IMR-90 (cell line): ENCODE measurements at regions not wholly inside any gene's neighbourhood (a gene's known extent, or its start where the extent isn't known, plus 50 kb on each side); places are given as distances from the start of the nearest gene placed in this dataset.

ENCODE experiments used
- ATAC-seq: fragments of 200-7000 bp; cut with Tn5 transposase; 2 replicates; pipeline ENCODE4 v1.9.1; 2020; ENCODE audit warnings: low read depth, mild to moderate bottlenecking, moderate library complexity
- BruUV-seq: library from RNA; stranded (reverse); fragments of 400-500 nt; replicated peaks from 2 replicates; lab custom pipeline; 2021; lab: Mats Ljungman, UMichigan
- CTCF ChIA-PET: fragments of 300-600 bp; formaldehyde crosslinking; extraction: SDS; loops from one replicate; lab custom pipeline; 2021; ENCODE audit warnings: antibody characterized with exemption; lab: Yijun Ruan, JAX
- POLR2A ChIA-PET: fragments of 300-600 bp; sonication (Branson Sonifier 250); formaldehyde crosslinking; loops from one replicate; lab custom pipeline; 2022; ENCODE audit warnings: antibody characterized with exemption; ENCODE audit not compliant: unreplicated experiment; lab: Charles Lee
- DNase-seq: peaks from one replicate; pipeline ENCODE4 v3.0.0; 2013
- H2AFZ ChIP-seq: replicated peaks from 2 replicates; pipeline ENCODE3; 2013; ENCODE audit warnings: low read length, mild to moderate bottlenecking; ENCODE audit not compliant: poor library complexity
- H2AK5ac ChIP-seq: 2 replicates; pipeline ENCODE4 v1.6.1; 2013; ENCODE audit warnings: low read depth, low read length, inconsistent platforms
- H2AK9ac ChIP-seq: replicated peaks from 2 replicates; pipeline ENCODE3; 2013; ENCODE audit warnings: mild to moderate bottlenecking, low read depth, low read length, moderate library complexity; ENCODE audit not compliant: poor library complexity
- H2BK120ac ChIP-seq: 2 replicates; pipeline ENCODE4 v1.6.1; 2013; ENCODE audit warnings: low read depth, low read length, inconsistent platforms
- H2BK15ac ChIP-seq: 3 replicates; pipeline ENCODE4 v1.6.1; 2013; ENCODE audit warnings: low read depth, low read length, inconsistent platforms
- H2BK20ac ChIP-seq: 2 replicates; pipeline ENCODE4 v1.6.1; 2013; ENCODE audit warnings: low read depth, mild to moderate bottlenecking, inconsistent platforms, low read length, moderate library complexity
- H2BK5ac ChIP-seq: 2 replicates; pipeline ENCODE4 v1.6.1; 2013; ENCODE audit warnings: mild to moderate bottlenecking, low read depth, low read length, inconsistent platforms; ENCODE audit not compliant: poor library complexity, severe bottlenecking
- H3K14ac ChIP-seq: replicated peaks from 2 replicates; pipeline ENCODE4 v1.6.1; 2013; ENCODE audit warnings: low read depth, low read length, inconsistent platforms
- H3K18ac ChIP-seq: 2 replicates; pipeline ENCODE4 v1.6.1; 2013; ENCODE audit warnings: low read depth, low read length, control low read depth
- H3K23ac ChIP-seq: 2 replicates; pipeline ENCODE4 v1.6.1; 2013; ENCODE audit warnings: low read depth, low read length, inconsistent platforms
- H3K27ac ChIP-seq: 2 replicates; pipeline ENCODE4 v1.5.1; 2013; ENCODE audit warnings: mild to moderate bottlenecking, control low read depth, low read length; ENCODE audit not compliant: insufficient read depth
- H3K27me3 ChIP-seq: 2 replicates; pipeline ENCODE4 v1.6.1; 2013; ENCODE audit warnings: low read length; ENCODE audit not compliant: control insufficient read depth, insufficient read depth
- H3K36me3 ChIP-seq: 2 replicates; pipeline ENCODE4 v1.6.1; 2013; ENCODE audit warnings: low read length, mixed read lengths; ENCODE audit not compliant: control insufficient read depth, insufficient read depth
- H3K4ac ChIP-seq: 2 replicates; pipeline ENCODE4 v1.6.1; 2013; ENCODE audit warnings: low read depth, low read length, inconsistent platforms
- H3K4me1 ChIP-seq: 2 replicates; pipeline ENCODE4 v1.6.1; 2013; ENCODE audit warnings: low read length, mixed read lengths; ENCODE audit not compliant: control insufficient read depth, insufficient read depth
- H3K4me2 ChIP-seq: 2 replicates; pipeline ENCODE4 v1.6.1; 2013; ENCODE audit warnings: low read depth, mild to moderate bottlenecking, control low read depth, low read length, moderate library complexity
- H3K4me3 ChIP-seq: 2 replicates; pipeline ENCODE4 v1.5.1; 2013; ENCODE audit warnings: low read depth, mild to moderate bottlenecking, control low read depth, low read length, moderate library complexity; ENCODE audit not compliant: insufficient read depth
- H3K56ac ChIP-seq: 2 replicates; pipeline ENCODE4 v1.6.1; 2013; ENCODE audit warnings: low read length, inconsistent platforms; ENCODE audit not compliant: insufficient read depth; ENCODE audit errors: extremely low read depth
- H3K79me1 ChIP-seq, 2 experiments: 2 replicates each; pipeline ENCODE4 v1.6.1; 2013; ENCODE audit warnings: low read length in 2 of 2, inconsistent platforms in 1 of 2, low read depth in 1 of 2
- H3K9ac ChIP-seq: 2 replicates; pipeline ENCODE4 v1.6.1; 2013; ENCODE audit warnings: low read depth, low read length, control low read depth
- H3K9me1 ChIP-seq: 2 replicates; pipeline ENCODE4 v1.6.1; 2013; ENCODE audit warnings: low read length, inconsistent platforms; ENCODE audit not compliant: insufficient read depth
- H3K9me3 ChIP-seq: 2 replicates; pipeline ENCODE4 v1.6.1; 2013; ENCODE audit warnings: low read length; ENCODE audit not compliant: control insufficient read depth, insufficient read depth
- H4K20me1 ChIP-seq: 2 replicates; pipeline ENCODE4 v1.6.1; 2013; ENCODE audit warnings: low read length, inconsistent platforms; ENCODE audit not compliant: insufficient read depth
- H4K5ac ChIP-seq: 2 replicates; pipeline ENCODE4 v1.6.1; 2013; ENCODE audit warnings: mild to moderate bottlenecking, low read depth, low read length, control low read depth
- H4K8ac ChIP-seq, 2 experiments: 2 replicates each; pipeline ENCODE4 v1.6.1; 2013; ENCODE audit warnings: low read depth in 2 of 2, low read length in 2 of 2, control low read depth in 1 of 2, inconsistent platforms in 1 of 2
- H4K91ac ChIP-seq: 2 replicates; pipeline ENCODE4 v1.6.1; 2013; ENCODE audit warnings: low read depth, low read length, inconsistent platforms; ENCODE audit not compliant: insufficient read depth
- FOS ChIP-seq: fragments of 150-350 bp; IDR thresholded peaks from 2 replicates; pipeline ENCODE4 v1.6.1; 2016; ENCODE audit warnings: low read depth, low read length
- MAFK ChIP-seq: IDR thresholded peaks from 2 replicates; pipeline ENCODE4 v1.6.1; 2012; ENCODE audit warnings: low read depth, low read length, improper control_type of control experiment
- POLR2A ChIP-seq: IDR thresholded peaks from 2 replicates; pipeline ENCODE4 v1.6.1; 2012; ENCODE audit warnings: mild to moderate bottlenecking, low read depth, low read length
- WGBS, 2 experiments: methylation state at CpG; one replicate each; pipeline versions ENCODE4 v1.1.5 to v1.1.7; 2013; ENCODE audit warnings: missing lambda C conversion rate in 2 of 2; ENCODE audit not compliant: insufficient read length in 1 of 2; ENCODE audit errors: extremely low coverage in 2 of 2; 5-methylcytosine and 5-hydroxymethylcytosine counted together
- dilution Hi-C: fragments of 300-500 bp; cut with HindIII; formaldehyde crosslinking; loops from one replicate; pipeline ENCODE4 v1.14.3; 2018; ENCODE audit warnings: low sequenced_read_pairs; ENCODE audit not compliant: unreplicated experiment
- in situ Hi-C: fragments of 300-500 bp; cut with MboI; formaldehyde crosslinking; loops from 3 replicates; pipeline ENCODE4 v1.14.3; 2019; ENCODE audit warnings: low sequenced_read_pairs, inconsistent platforms, mixed read lengths
- intact Hi-C: fragments of 100-400 bp; cut with micrococcal nuclease; formaldehyde crosslinking; loops from 2 replicates; pipeline ENCODE4 v1.10.0; 2022
- TF ChIP-seq, protein P1 (sequence below): fragments of 150-350 bp; IDR thresholded peaks from 2 replicates; pipeline ENCODE4 v1.6.1; 2016; ENCODE audit warnings: low read depth, mild to moderate bottlenecking, low read length, moderate library complexity, borderline replicate concordance

DNA sequence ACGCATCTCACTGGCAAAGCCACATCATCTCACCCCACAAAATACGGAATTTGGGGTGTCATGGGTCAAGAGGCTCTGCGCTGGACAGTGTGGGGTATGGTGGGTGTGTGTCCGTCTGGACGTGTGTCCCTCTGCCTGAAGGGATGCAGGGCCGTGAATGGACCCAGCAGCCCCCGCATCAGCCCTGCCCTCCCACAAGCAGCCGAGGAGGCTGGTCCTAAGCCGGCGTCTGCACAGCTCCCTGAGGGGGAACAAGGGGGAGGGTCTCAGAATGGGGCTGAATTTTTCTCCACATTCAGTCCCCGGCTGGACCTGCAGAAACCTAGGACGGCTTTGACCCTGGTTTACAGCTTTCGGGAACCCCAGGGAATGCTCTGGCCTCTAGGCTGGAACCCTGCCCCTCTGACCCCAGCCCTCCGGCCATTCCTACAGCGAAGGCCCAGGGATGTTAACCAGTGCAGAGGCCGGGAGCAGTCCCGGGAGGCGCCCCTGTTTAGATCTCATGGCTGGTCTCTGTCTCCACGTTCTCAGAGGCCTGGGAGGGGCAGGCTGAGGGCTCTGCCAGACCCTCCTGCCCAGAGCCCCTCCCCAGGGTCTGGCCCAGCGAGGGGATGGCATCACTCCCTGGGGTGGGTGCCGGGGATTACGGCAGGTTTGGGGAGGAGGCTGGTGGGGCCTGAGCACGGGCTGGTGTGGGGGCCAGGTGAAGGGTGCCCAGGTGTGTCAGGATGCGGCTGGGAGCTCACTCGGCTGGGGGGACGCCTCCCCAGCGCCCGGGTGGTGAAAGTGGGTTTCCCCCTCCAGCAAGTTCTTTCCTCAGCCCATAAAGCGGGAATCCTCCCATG, 156.5 kb upstream of the C14orf180 start:
- H3K36me3 ChIP-seq = no peaks in the 10 kb centered on the region
- no peak overlapping the region for H2AFZ ChIP-seq
- no peak overlapping the region for H2BK5ac ChIP-seq
- intact Hi-C loops = no loop called here
- peaks cover 12% of the 10 kb centered on the region for H3K9me3 ChIP-seq
- no peak overlapping the region for H3K18ac ChIP-seq
- H4K5ac ChIP-seq = no peak overlapping the region
- H2BK15ac ChIP-seq = no peak overlapping the region
- in situ Hi-C loops = no loop called here
- DNase-seq (no peak), ATAC-seq (no peak)
- no peaks in the 10 kb centered on the region for H4K20me1 ChIP-seq
- H2BK20ac ChIP-seq = no peak overlapping the region
- H3K4ac ChIP-seq = no peak overlapping the region
- H3K4me1 ChIP-seq = no peaks in the 10 kb centered on the region
- no peak overlapping the region for H3K23ac ChIP-seq
- no peak overlapping the region for H3K27ac ChIP-seq
- no peak overlapping the region for H4K8ac ChIP-seq
- no peak overlapping the region for H2AK5ac ChIP-seq
- H3K27me3 ChIP-seq = no peaks in the 10 kb centered on the region
- no peak for TF ChIP-seq POLR2A
- TF ChIP-seq, protein P1, sequence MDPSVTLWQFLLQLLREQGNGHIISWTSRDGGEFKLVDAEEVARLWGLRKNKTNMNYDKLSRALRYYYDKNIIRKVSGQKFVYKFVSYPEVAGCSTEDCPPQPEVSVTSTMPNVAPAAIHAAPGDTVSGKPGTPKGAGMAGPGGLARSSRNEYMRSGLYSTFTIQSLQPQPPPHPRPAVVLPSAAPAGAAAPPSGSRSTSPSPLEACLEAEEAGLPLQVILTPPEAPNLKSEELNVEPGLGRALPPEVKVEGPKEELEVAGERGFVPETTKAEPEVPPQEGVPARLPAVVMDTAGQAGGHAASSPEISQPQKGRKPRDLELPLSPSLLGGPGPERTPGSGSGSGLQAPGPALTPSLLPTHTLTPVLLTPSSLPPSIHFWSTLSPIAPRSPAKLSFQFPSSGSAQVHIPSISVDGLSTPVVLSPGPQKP = no peak
- TF ChIP-seq MAFK = no peak
- TF ChIP-seq FOS = no peak
- no peak overlapping the region for H4K91ac ChIP-seq
- no peaks in the 10 kb centered on the region for H3K79me1 ChIP-seq
- no peak overlapping the region for H3K14ac ChIP-seq
- no TSS peak for BruUV-seq
- no peak overlapping the region for H3K4me3 ChIP-seq
- 100% methylated on average over 1 of the region's 29 CpGs; no CpG with 5 or more reads in 1 of the 2 experiments for WGBS, 2 experiments
- H3K56ac ChIP-seq = no peak overlapping the region
- H2BK120ac ChIP-seq = no peak overlapping the region
- no peak overlapping the region for H2AK9ac ChIP-seq
- POLR2A ChIA-PET = no interaction called here
- no peak overlapping the region for H3K4me2 ChIP-seq
- H3K9ac ChIP-seq = no peak overlapping the region
- no peaks in the 10 kb centered on the region for H3K9me1 ChIP-seq
- dilution Hi-C loops = no loop called here
- CTCF ChIA-PET = no interaction called here
